Muscle layer of duodenum (tissue), 2 donors: ENCODE measurements at regions not wholly inside any gene's neighbourhood (a gene's known extent, or its start where the extent isn't known, plus 50 kb on each side); places are given as distances from the start of the nearest gene placed in this dataset.

Experiments
- H3K27ac ChIP-seq: one replicate; pipeline ENCODE4 v1.7.0; 2013; ENCODE audit warnings: mild to moderate bottlenecking, low read length
- H3K27me3 ChIP-seq: one replicate; pipeline ENCODE4 v1.7.0; 2013; ENCODE audit warnings: low read depth, mild to moderate bottlenecking, control low read depth, low read length
- H3K36me3 ChIP-seq, 2 donors: one replicate each; pipeline ENCODE4 v1.7.0; 2013; ENCODE audit warnings: low read length in 2 of 2, control low read depth in 1 of 2, mild to moderate bottlenecking in 1 of 2; ENCODE audit not compliant: insufficient read depth in 2 of 2, control insufficient read depth in 1 of 2
- H3K4me1 ChIP-seq, 2 donors: one replicate each; pipeline ENCODE4 v1.7.0; 2013; ENCODE audit warnings: low read length in 2 of 2, mild to moderate bottlenecking in 2 of 2, control low read depth in 1 of 2, moderate library complexity in 1 of 2; ENCODE audit not compliant: insufficient read depth in 2 of 2, control insufficient read depth in 1 of 2
- H3K4me3 ChIP-seq, 2 donors: one replicate each; pipeline ENCODE4 v1.7.0; 2013; ENCODE audit warnings: low read length in 2 of 2, low read depth in 1 of 2, mild to moderate bottlenecking in 1 of 2
- H3K9me3 ChIP-seq, 2 donors: one replicate each; pipeline ENCODE4 v1.7.0; 2013; ENCODE audit warnings: low read length in 2 of 2, control low read depth in 1 of 2, mild to moderate bottlenecking in 1 of 2; ENCODE audit not compliant: control insufficient read depth in 1 of 2
- donor health status: healthy.

- Histone ChIP-seq H3K4me1 (no peaks in the 10 kb centered on the region), H3K4me3 (no peak overlapping the region), H3K36me3 (no peaks in the 10 kb centered on the region), H3K27ac (no peak overlapping the region), H3K9me3 (no peaks in the 10 kb centered on the region), H3K27me3 (no peaks in the 10 kb centered on the region)
Measured at GRCh38 chr6:51514748-51515402, 572.5 kb downstream of the PKHD1 start.

GRCh38 chr6:51526049-51526448 lies 561.4 kb downstream of the PKHD1 start:
- Histone ChIP-seq H3K36me3 (no peaks in the 10 kb centered on the region), H3K4me1 (no peaks in the 10 kb centered on the region), H3K27me3 (no peaks in the 10 kb centered on the region), H3K9me3 (no peaks in the 10 kb centered on the region), H3K27ac (no peak overlapping the region), H3K4me3 (no peak overlapping the region)

GRCh38 chr6:51526922-51527321 lies 560.5 kb downstream of the PKHD1 start:
- Histone ChIP-seq H3K4me1 (no peaks in the 10 kb centered on the region), H3K27me3 (no peaks in the 10 kb centered on the region)

GRCh38 chr6:51528556-51528955 lies 558.9 kb downstream of the PKHD1 start:
- Histone ChIP-seq H3K27ac (no peak overlapping the region), H3K36me3 (no peaks in the 10 kb centered on the region), H3K9me3 (no peaks in the 10 kb centered on the region), H3K4me1 (no peaks in the 10 kb centered on the region), H3K27me3 (no peaks in the 10 kb centered on the region), H3K4me3 (no peak overlapping the region)

More at GRCh38 chr6:51526922-51527321, 560.5 kb downstream of the PKHD1 start:
- H3K9me3 ChIP-seq = no peaks in the 10 kb centered on the region
- H3K27ac ChIP-seq = no peak overlapping the region
- H3K4me3 ChIP-seq = no peak overlapping the region
- H3K36me3 ChIP-seq = no peaks in the 10 kb centered on the region

- Histone ChIP-seq H3K4me3 (no peak overlapping the region), H3K36me3 (no peaks in the 10 kb centered on the region), H3K27ac (no peak overlapping the region), H3K4me1 (no peaks in the 10 kb centered on the region), H3K9me3 (no peaks in the 10 kb centered on the region), H3K27me3 (no peaks in the 10 kb centered on the region)
Measured at GRCh38 chr6:51529240-51529639, 558.2 kb downstream of the PKHD1 start.

GRCh38 chr6:51531623-51532022 lies 555.8 kb downstream of the PKHD1 start:
- no peaks in the 10 kb centered on the region for H3K4me1 ChIP-seq

GRCh38 chr6:51533962-51534361 lies 553.5 kb downstream of the PKHD1 start:
- Histone ChIP-seq H3K36me3 (no peaks in the 10 kb centered on the region), H3K27me3 (no peaks in the 10 kb centered on the region), H3K27ac (no peak overlapping the region), H3K4me1 (no peaks in the 10 kb centered on the region), H3K9me3 (no peaks in the 10 kb centered on the region), H3K4me3 (no peak overlapping the region)

More at GRCh38 chr6:51531623-51532022, 555.8 kb downstream of the PKHD1 start:
- H3K27ac ChIP-seq = no peak overlapping the region
- no peaks in the 10 kb centered on the region for H3K36me3 ChIP-seq
- H3K9me3 ChIP-seq = no peaks in the 10 kb centered on the region
- no peaks in the 10 kb centered on the region for H3K27me3 ChIP-seq
- no peak overlapping the region for H3K4me3 ChIP-seq

GRCh38 chr6:51535327-51535726 lies 552.1 kb downstream of the PKHD1 start:
- no peaks in the 10 kb centered on the region for H3K27me3 ChIP-seq
- H3K27ac ChIP-seq = no peak overlapping the region
- H3K4me3 ChIP-seq = no peak overlapping the region
- H3K9me3 ChIP-seq = no peaks in the 10 kb centered on the region
- H3K4me1 ChIP-seq = no peaks in the 10 kb centered on the region
- no peaks in the 10 kb centered on the region for H3K36me3 ChIP-seq

- H3K4me1 ChIP-seq = no peaks in the 10 kb centered on the region
- H3K9me3 ChIP-seq = no peaks in the 10 kb centered on the region
- H3K36me3 ChIP-seq = no peaks in the 10 kb centered on the region
- H3K27ac ChIP-seq = no peak overlapping the region
- no peaks in the 10 kb centered on the region for H3K27me3 ChIP-seq
- H3K4me3 ChIP-seq = no peak overlapping the region
Measured at GRCh38 chr6:51536728-51537127, 550.7 kb downstream of the PKHD1 start.

GRCh38 chr6:51541847-51542246 lies 545.6 kb downstream of the PKHD1 start:
- Histone ChIP-seq H3K9me3 (no peaks in the 10 kb centered on the region), H3K36me3 (no peaks in the 10 kb centered on the region), H3K4me1 (no peaks in the 10 kb centered on the region), H3K4me3 (no peak overlapping the region), H3K27ac (no peak overlapping the region), H3K27me3 (no peaks in the 10 kb centered on the region)

- Histone ChIP-seq H3K9me3 (no peaks in the 10 kb centered on the region), H3K27me3 (no peaks in the 10 kb centered on the region), H3K36me3 (no peaks in the 10 kb centered on the region), H3K27ac (no peak overlapping the region), H3K4me3 (no peak overlapping the region), H3K4me1 (no peaks in the 10 kb centered on the region)
Measured at GRCh38 chr6:51542475-51542874, 544.9 kb downstream of the PKHD1 start.

- H3K36me3 ChIP-seq = no peaks in the 10 kb centered on the region
- no peaks in the 10 kb centered on the region for H3K9me3 ChIP-seq
- no peak overlapping the region for H3K27ac ChIP-seq
- H3K27me3 ChIP-seq = no peaks in the 10 kb centered on the region
- no peak overlapping the region for H3K4me3 ChIP-seq
- H3K4me1 ChIP-seq = peaks cover 0 to 12% of the 10 kb centered on the region in 2 donors
Measured at GRCh38 chr6:51550243-51550642, 537.2 kb downstream of the PKHD1 start.
